CD8-positive, alpha-beta memory T cell (primary cell): ENCODE measurements at regions not wholly inside any gene's neighbourhood (a gene's known extent, or its start where the extent isn't known, plus 50 kb on each side); places are given as distances from the start of the nearest gene placed in this dataset.

Experiments used
- CTCF ChIA-PET: fragments of 350-600 bp; sonication (Branson Sonifier 250); formaldehyde crosslinking; loops from one replicate; lab custom pipeline; 2021; ENCODE audit warnings: antibody characterized with exemption; lab: Charles Lee
- POLR2A ChIA-PET: fragments of 350-600 bp; sonication (Branson Sonifier 250); formaldehyde crosslinking; loops from one replicate; lab custom pipeline; 2021; ENCODE audit warnings: antibody characterized with exemption; lab: Charles Lee
- DNase-seq, 5 donors: peaks; one replicate each; pipeline versions ENCODE4 v3.0.0 to v3.0.0-alpha.2; 2020 to 2022; ENCODE audit warnings: mixed read lengths in 1 of 5
- H3K27ac ChIP-seq: one replicate; pipeline ENCODE4 v1.7.0; 2013; ENCODE audit warnings: low read depth, mild to moderate bottlenecking, low read length, moderate library complexity
- H3K27me3 ChIP-seq: 2 replicates; pipeline ENCODE4 v1.7.0; 2013; ENCODE audit warnings: low read length, mild to moderate bottlenecking; ENCODE audit not compliant: insufficient read depth, poor library complexity, severe bottlenecking
- H3K36me3 ChIP-seq: 2 replicates; pipeline ENCODE4 v1.7.0; 2013; ENCODE audit warnings: mild to moderate bottlenecking, low read length, moderate library complexity; ENCODE audit not compliant: insufficient read depth
- H3K4me1 ChIP-seq: 2 replicates; pipeline ENCODE4 v1.7.0; 2013; ENCODE audit warnings: mild to moderate bottlenecking, low read length, moderate library complexity; ENCODE audit not compliant: insufficient read depth
- H3K4me3 ChIP-seq: 2 replicates; pipeline ENCODE4 v1.7.0; 2013; ENCODE audit warnings: mild to moderate bottlenecking, low read length
- H3K9me3 ChIP-seq: 2 replicates; pipeline ENCODE4 v1.7.0; 2013; ENCODE audit warnings: mild to moderate bottlenecking, low read length
- H3K27ac Mint-ChIP-seq, 8 donors: one replicate each; pipeline ENCODE4 v1.8.0; 2020 to 2021; ENCODE audit warnings: mixed read lengths in 8 of 8, mild to moderate bottlenecking in 6 of 8, inconsistent platforms in 3 of 8, moderate library complexity in 3 of 8
- H3K27me3 Mint-ChIP-seq, 2 donors: one replicate each; pipeline ENCODE4 v1.8.0; 2020 to 2021; ENCODE audit warnings: mixed read lengths in 2 of 2, mild to moderate bottlenecking in 1 of 2, moderate library complexity in 1 of 2
- H3K36me3 Mint-ChIP-seq, 3 donors: one replicate each; pipeline ENCODE4 v1.8.0; 2020 to 2021; ENCODE audit warnings: mixed read lengths in 3 of 3, inconsistent platforms in 1 of 3, mild to moderate bottlenecking in 1 of 3
- H3K4me1 Mint-ChIP-seq, 3 donors: one replicate each; pipeline ENCODE4 v1.8.0; 2020 to 2021; ENCODE audit warnings: mixed read lengths in 3 of 3, inconsistent platforms in 1 of 3, mild to moderate bottlenecking in 1 of 3
- H3K4me3 Mint-ChIP-seq, 7 donors: one replicate each; pipeline ENCODE4 v1.8.0; 2020 to 2021; ENCODE audit warnings: mixed read lengths in 7 of 7, mild to moderate bottlenecking in 6 of 7, moderate library complexity in 4 of 7, inconsistent platforms in 2 of 7
- H3K9me3 Mint-ChIP-seq, 5 donors: one replicate each; pipeline ENCODE4 v1.8.0; 2020 to 2022; ENCODE audit warnings: mixed read lengths in 5 of 5, mild to moderate bottlenecking in 3 of 5, moderate library complexity in 2 of 5, inconsistent platforms in 1 of 5

GRCh38 chr4:137253949-137254348, 278.3 kb downstream of the PCDH18 start:
- Mint-ChIP-seq H3K9me3 (peaks cover 5 to 29% (median 9%) of the 10 kb centered on the region in 5 donors), H3K36me3 (no peaks in the 10 kb centered on the region), H3K4me3 (no peak overlapping the region), H3K4me1 (no peaks in the 10 kb centered on the region), H3K27ac (no peak overlapping the region), H3K27me3 (no peaks in the 10 kb centered on the region)
- POLR2A ChIA-PET: no interaction called here
- Histone ChIP-seq H3K9me3 (peaks cover 4% of the 10 kb centered on the region), H3K27me3 (no peaks in the 10 kb centered on the region), H3K27ac (no peak overlapping the region), H3K36me3 (no peaks in the 10 kb centered on the region), H3K4me1 (no peaks in the 10 kb centered on the region), H3K4me3 (no peak overlapping the region)
- DNase-seq: no peak
- CTCF ChIA-PET: no interaction called here

- DNase-seq: no peak
- Mint-ChIP-seq H3K36me3 (no peaks in the 10 kb centered on the region), H3K9me3 (peaks cover 2 to 26% (median 5%) of the 10 kb centered on the region in 5 donors), H3K4me3 (no peak overlapping the region), H3K4me1 (no peaks in the 10 kb centered on the region), H3K27ac (no peak overlapping the region), H3K27me3 (no peaks in the 10 kb centered on the region)
- no peak overlapping the region for H3K4me3 ChIP-seq
- POLR2A ChIA-PET: no interaction called here
- no peak overlapping the region for H3K27ac ChIP-seq
- no peaks in the 10 kb centered on the region for H3K36me3 ChIP-seq
- no peaks in the 10 kb centered on the region for H3K27me3 ChIP-seq
- no peaks in the 10 kb centered on the region for H3K9me3 ChIP-seq
- no peaks in the 10 kb centered on the region for H3K4me1 ChIP-seq
- CTCF ChIA-PET: no interaction called here
Observed at GRCh38 chr4:137249112-137249511, 283.2 kb downstream of the PCDH18 start.

- CTCF ChIA-PET: no interaction called here
- DNase-seq: no peak
- Histone ChIP-seq H3K4me3 (no peak overlapping the region), H3K36me3 (no peaks in the 10 kb centered on the region), H3K9me3 (no peaks in the 10 kb centered on the region), H3K27me3 (no peaks in the 10 kb centered on the region), H3K4me1 (no peaks in the 10 kb centered on the region), H3K27ac (no peak overlapping the region)
- H3K4me1 Mint-ChIP-seq: no peaks in the 10 kb centered on the region
- peaks cover 0 to 4% (median 0%) of the 10 kb centered on the region in 3 donors for H3K36me3 Mint-ChIP-seq
- no peaks in the 10 kb centered on the region for H3K27me3 Mint-ChIP-seq
- POLR2A ChIA-PET: no interaction called here
- H3K4me3 Mint-ChIP-seq: no peak overlapping the region
- no peak overlapping the region for H3K27ac Mint-ChIP-seq
- H3K9me3 Mint-ChIP-seq: peaks cover 6 to 29% (median 19%) of the 10 kb centered on the region in 5 donors
Observed at GRCh38 chr4:137238456-137239162, 293.7 kb downstream of the PCDH18 start.

- no peak overlapping the region for H3K27ac ChIP-seq
- DNase-seq: no peak
- no peaks in the 10 kb centered on the region for H3K36me3 Mint-ChIP-seq
- H3K4me3 ChIP-seq: no peak overlapping the region
- no peaks in the 10 kb centered on the region for H3K27me3 Mint-ChIP-seq
- ChIA-PET POLR2A (no interaction called here), CTCF (no interaction called here)
- H3K9me3 ChIP-seq: no peaks in the 10 kb centered on the region
- no peak overlapping the region for H3K27ac Mint-ChIP-seq
- H3K36me3 ChIP-seq: no peaks in the 10 kb centered on the region
- no peaks in the 10 kb centered on the region for H3K27me3 ChIP-seq
- peaks cover 0 to 27% (median 3%) of the 10 kb centered on the region in 5 donors for H3K9me3 Mint-ChIP-seq
- no peak overlapping the region for H3K4me3 Mint-ChIP-seq
- no peaks in the 10 kb centered on the region for H3K4me1 Mint-ChIP-seq
- H3K4me1 ChIP-seq: no peaks in the 10 kb centered on the region
Observed at GRCh38 chr4:137226900-137227299, 305.4 kb downstream of the PCDH18 start.

- H3K27ac ChIP-seq: no peak overlapping the region
- Mint-ChIP-seq H3K27ac (no peak overlapping the region), H3K4me3 (no peak overlapping the region), H3K4me1 (no peaks in the 10 kb centered on the region), H3K27me3 (no peaks in the 10 kb centered on the region), H3K36me3 (no peaks in the 10 kb centered on the region), H3K9me3 (peaks cover 0 to 28% (median 4%) of the 10 kb centered on the region in 5 donors)
- H3K9me3 ChIP-seq: no peaks in the 10 kb centered on the region
- no peaks in the 10 kb centered on the region for H3K27me3 ChIP-seq
- H3K36me3 ChIP-seq: no peaks in the 10 kb centered on the region
- ChIA-PET CTCF (no interaction called here), POLR2A (no interaction called here)
- no peaks in the 10 kb centered on the region for H3K4me1 ChIP-seq
- no peak for DNase-seq
- H3K4me3 ChIP-seq: no peak overlapping the region
Observed at GRCh38 chr4:137226221-137226620, 306.1 kb downstream of the PCDH18 start.

- Mint-ChIP-seq H3K4me1 (no peaks in the 10 kb centered on the region), H3K9me3 (peaks cover 0 to 22% (median 2%) of the 10 kb centered on the region in 5 donors), H3K27me3 (no peaks in the 10 kb centered on the region), H3K36me3 (no peaks in the 10 kb centered on the region), H3K27ac (no peak overlapping the region), H3K4me3 (no peak overlapping the region)
- ChIA-PET CTCF (no interaction called here), POLR2A (no interaction called here)
- no peaks in the 10 kb centered on the region for H3K27me3 ChIP-seq
- H3K4me1 ChIP-seq: no peaks in the 10 kb centered on the region
- no peaks in the 10 kb centered on the region for H3K36me3 ChIP-seq
- DNase-seq: no peak
- no peak overlapping the region for H3K4me3 ChIP-seq
- no peak overlapping the region for H3K27ac ChIP-seq
- no peaks in the 10 kb centered on the region for H3K9me3 ChIP-seq
Observed at GRCh38 chr4:137213372-137214173, 318.7 kb downstream of the PCDH18 start.

GRCh38 chr4:137212601-137213000, 319.7 kb downstream of the PCDH18 start:
- Histone ChIP-seq H3K9me3 (no peaks in the 10 kb centered on the region), H3K36me3 (no peaks in the 10 kb centered on the region), H3K27me3 (no peaks in the 10 kb centered on the region), H3K4me1 (no peaks in the 10 kb centered on the region), H3K27ac (no peak overlapping the region), H3K4me3 (no peak overlapping the region)
- Mint-ChIP-seq H3K27me3 (no peaks in the 10 kb centered on the region), H3K27ac (no peak overlapping the region), H3K4me3 (no peak overlapping the region), H3K36me3 (no peaks in the 10 kb centered on the region), H3K9me3 (peaks cover 0 to 22% (median 2%) of the 10 kb centered on the region in 5 donors), H3K4me1 (no peaks in the 10 kb centered on the region)
- CTCF ChIA-PET: no interaction called here
- DNase-seq: no peak
- POLR2A ChIA-PET: no interaction called here

- CTCF ChIA-PET: no interaction called here
- Mint-ChIP-seq H3K4me1 (no peaks in the 10 kb centered on the region), H3K4me3 (no peak overlapping the region)
Observed at GRCh38 chr4:137209240-137209639, 323.1 kb downstream of the PCDH18 start.

More at GRCh38 chr4:137209240-137209639, 323.1 kb downstream of the PCDH18 start:
- DNase-seq: no peak
- H3K27me3 Mint-ChIP-seq: no peaks in the 10 kb centered on the region
- POLR2A ChIA-PET: no interaction called here
- H3K36me3 Mint-ChIP-seq: no peaks in the 10 kb centered on the region
- H3K9me3 ChIP-seq: no peaks in the 10 kb centered on the region
- no peak overlapping the region for H3K4me3 ChIP-seq
- no peaks in the 10 kb centered on the region for H3K4me1 ChIP-seq
- no peak overlapping the region for H3K27ac ChIP-seq
- H3K27me3 ChIP-seq: no peaks in the 10 kb centered on the region
- no peaks in the 10 kb centered on the region for H3K36me3 ChIP-seq
- no peak overlapping the region for H3K27ac Mint-ChIP-seq
- peaks cover 2 to 31% (median 2%) of the 10 kb centered on the region in 5 donors for H3K9me3 Mint-ChIP-seq
